Loucy (cell line): ENCODE measurements at regions not wholly inside any gene's neighbourhood (a gene's known extent, or its start where the extent isn't known, plus 50 kb on each side); places are given as distances from the start of the nearest gene placed in this dataset.

Source experiments
- CTCF ChIP-seq: fragments of 200-600 bp; sonication (generic); conservative IDR thresholded peaks from 2 replicates; pipeline ENCODE4 v1.5.1; 2014; ENCODE audit warnings: mild to moderate bottlenecking, antibody characterized with exemption, low read length
- EZH2phosphoT487 ChIP-seq: fragments of 200-600 bp; IDR thresholded peaks from 2 replicates; pipeline ENCODE4 v1.6.1; 2018; ENCODE audit warnings: antibody characterized with exemption, mild to moderate bottlenecking, moderate library complexity, borderline replicate concordance

DNA sequence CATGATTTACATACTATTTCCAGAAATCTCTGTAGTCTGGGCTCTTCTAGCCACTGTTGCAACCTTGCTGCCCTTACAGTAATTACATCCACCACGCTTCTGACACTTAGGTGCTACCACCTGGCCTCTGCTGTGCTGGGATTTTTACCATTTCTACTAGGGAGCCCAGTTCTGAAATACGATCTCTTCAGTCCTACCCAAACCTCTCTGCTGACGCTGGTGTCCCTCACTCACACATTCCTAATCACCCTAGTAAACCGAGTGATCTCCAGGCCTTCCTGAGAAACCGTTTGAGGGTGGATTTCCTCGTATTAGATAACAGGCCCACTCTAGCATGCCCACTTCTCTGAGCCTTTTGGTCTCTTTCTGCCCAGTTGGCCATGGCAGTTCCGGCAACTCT lies 588.9 kb upstream of the CADM1 start:
- TF ChIP-seq CTCF (no peak), EZH2phosphoT487 (no peak)
